ENCODE measurements at regions not wholly inside any gene's neighbourhood (a gene's known extent, or its start where the extent isn't known, plus 50 kb on each side); places are given as distances from the start of the nearest gene placed in this dataset.

DNA sequence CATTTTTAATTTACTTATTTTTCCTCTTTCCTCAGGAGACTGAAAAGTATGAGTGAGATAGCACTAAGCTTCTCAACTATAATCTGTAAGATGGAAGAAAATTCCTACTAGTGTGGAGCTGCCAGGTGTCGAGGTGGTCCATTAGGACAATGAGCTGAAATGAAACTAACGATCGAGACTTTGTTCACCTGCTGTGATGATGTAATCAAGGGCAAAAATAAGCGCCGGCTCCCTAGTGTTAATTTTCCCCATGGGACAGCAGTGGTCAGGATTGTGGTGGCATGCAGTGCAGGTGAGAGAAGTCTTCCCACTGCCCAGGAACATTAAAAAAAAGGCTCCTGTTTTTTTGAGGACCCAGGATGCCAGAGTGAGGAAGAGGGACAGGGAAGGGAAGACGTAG lies 859.1 kb upstream of the GCFC2 start:
- TF ChIP-seq CTCF (IDR thresholded peaks at IDR 0.05) (no peak), POLR2A (IDR thresholded peaks at IDR 0.05) (no peak)

All from uterus (tissue), 2 donors.